Right lung (tissue), 2 donors: ENCODE measurements at regions not wholly inside any gene's neighbourhood (a gene's known extent, or its start where the extent isn't known, plus 50 kb on each side); places are given as distances from the start of the nearest gene placed in this dataset.
"Not testable (repeated sequence)": the region's sequence is repeated elsewhere in the genome, so short reads cannot be mapped to it uniquely, and the experiment has no call there.

Experiments used
- DNase-seq, 2 donors: peaks; one replicate each; pipeline ENCODE4 v3.0.0-alpha.2; 2013

DNA sequence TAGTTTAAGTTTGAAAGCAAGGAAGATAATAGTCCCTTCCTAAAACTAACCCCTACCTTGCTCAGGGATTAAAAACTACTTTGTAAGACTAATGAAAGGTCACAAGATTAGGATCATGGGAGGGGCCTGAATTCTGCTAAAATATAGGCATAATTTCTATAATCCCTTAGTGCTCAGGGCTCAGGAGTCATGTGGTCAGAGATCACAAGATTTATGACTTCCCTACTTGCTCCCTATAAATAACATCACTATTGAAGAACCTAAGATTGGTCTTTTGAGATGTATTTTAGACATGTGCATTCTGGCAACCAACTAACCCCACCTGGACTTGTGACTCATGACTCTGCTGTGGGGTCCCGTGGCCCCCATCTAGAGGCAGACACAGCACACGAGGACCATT, 81.1 kb downstream of the STMND1 start:
- DNase-seq: no peak

DNA sequence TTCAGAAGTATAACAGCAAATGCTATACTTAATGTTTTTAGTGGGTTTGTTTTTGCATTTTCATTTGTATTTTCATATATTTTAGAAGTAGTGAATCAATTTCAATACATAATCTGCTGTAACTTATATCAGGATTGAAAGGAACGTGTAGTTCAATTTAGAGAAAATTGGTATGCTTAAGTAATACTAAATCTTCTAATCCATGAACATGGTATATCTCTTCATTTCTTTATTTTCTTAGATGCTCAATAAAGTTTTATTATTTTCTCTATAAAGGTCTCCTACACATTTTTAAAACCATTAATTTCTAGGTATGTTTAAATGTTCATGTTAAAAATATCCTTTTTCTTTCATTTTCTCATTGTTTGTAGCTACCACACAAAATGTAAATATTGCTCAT, 85.1 kb downstream of the STMND1 start:
- no peak for DNase-seq

- DNase-seq: no peak
These were observed 87.9 kb upstream of the RBM24 start for GRCh38 chr6:17193106-17193775.

DNA sequence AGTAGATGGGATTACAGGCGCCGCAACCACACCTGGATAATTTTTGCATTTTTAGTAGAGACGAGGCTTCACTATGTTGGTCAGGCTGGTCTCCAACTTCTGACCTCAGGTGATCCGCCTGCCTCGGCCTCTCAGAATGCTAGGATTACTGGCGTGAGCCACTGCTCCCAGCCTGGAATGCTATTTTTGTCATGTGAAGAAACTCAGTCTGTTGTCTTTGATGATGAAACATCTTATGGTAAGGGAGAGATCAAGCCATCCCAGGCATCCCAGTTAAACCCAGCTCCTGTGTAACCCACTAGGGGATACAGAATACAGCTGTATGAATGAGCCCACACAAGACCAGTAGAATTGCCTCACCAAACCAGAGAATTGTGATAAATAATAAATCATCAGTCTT, 83.6 kb upstream of the RBM24 start:
- DNase-seq: no peak

GRCh38 chr6:17200395-17200794, 80.8 kb upstream of the RBM24 start:
- DNase-seq: no peak

- DNase-seq: no peak
These were observed 78.6 kb upstream of the RBM24 start for GRCh38 chr6:17202526-17202925.

DNA sequence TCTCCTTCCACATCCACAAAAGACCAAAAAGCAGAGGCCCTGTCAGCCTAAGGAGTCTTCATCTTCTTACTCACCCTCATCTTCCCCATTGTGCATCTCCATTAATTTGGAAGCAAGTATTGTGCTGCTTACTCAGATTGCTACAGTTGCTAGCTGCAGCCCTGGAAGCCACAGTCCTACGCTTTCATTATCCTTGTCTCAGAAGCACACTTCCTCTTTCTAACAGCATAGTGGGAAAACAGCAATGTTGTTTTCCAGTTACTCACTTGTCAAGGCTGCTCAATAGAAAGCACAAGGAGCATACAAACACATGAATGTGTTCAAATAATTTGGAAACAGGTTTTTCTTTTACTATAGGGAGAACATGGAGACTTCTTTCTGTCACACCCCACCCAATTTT, 76.6 kb upstream of the RBM24 start:
- DNase-seq: no peak

- no peak for DNase-seq
These were observed 74.5 kb upstream of the RBM24 start for GRCh38 chr6:17206566-17207072.

- peak; percentile 63 to 66 for DNase-seq
These were observed 73.9 kb upstream of the RBM24 start for GRCh38 chr6:17207281-17207680.

DNA sequence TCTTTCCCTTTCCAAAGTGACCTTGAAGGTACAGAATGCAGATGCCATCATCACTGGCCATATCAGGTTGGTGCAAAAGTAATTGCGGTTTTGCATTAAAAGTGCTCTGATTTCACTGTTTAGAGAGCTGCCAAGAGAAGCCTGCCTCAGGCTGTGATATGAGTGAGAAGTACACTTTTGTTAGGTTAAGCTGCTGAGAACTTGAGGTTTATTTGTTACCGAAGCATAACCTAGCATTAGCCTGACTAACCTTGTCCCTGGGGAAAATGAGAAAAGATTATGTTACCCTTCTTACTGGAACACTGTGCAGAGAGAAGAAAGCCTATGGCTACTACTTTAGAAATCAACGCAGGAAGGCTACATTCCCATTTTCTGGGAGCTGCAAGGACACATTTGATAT, 70.5 kb upstream of the RBM24 start:
- no peak for DNase-seq

- DNase-seq: no peak
These were observed 70.1 kb upstream of the RBM24 start for GRCh38 chr6:17211101-17211500.

DNA sequence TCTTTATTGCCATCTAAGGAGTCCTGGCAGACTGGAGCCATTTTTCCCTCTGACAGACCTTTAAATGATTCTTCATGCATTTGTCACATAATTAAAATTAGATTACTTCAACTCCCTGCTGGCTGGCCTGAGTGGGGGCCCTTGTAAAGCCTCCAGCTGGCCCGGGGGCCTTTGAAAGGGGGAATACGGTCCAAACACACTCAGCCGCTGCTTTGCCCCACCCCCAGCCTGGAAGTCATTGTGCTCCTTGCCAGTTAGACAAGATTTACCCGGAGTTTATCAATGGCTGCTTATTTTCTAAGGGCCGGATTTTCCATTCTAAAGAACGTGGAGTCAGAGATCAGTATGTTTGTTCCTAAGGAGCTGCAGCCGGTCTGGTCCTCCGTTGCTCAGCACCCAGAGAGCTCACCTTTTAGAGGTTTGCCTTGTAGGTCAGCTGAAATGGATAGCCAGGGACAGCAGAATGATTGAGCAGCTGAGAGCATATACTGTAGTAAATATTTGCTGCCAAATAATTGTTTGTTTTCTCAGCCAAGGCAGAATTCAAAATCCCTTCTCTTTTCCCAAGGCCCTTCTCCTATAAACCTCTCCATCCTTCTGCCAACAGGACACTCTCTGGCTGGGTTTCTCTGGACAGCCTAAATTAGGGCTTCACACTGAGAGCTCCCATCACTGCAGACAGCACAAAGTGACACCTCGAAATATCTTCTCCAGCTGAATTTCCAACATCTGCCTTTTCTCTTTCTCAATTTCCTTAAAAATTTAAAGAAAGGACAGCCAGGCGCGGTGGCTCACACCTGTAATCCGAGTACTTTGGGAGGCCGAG, 68.4 kb upstream of the RBM24 start:
- DNase-seq: peak; percentile 92 to 93

- no peak for DNase-seq
These were observed 67.1 kb upstream of the RBM24 start for GRCh38 chr6:17214106-17214505.

DNA sequence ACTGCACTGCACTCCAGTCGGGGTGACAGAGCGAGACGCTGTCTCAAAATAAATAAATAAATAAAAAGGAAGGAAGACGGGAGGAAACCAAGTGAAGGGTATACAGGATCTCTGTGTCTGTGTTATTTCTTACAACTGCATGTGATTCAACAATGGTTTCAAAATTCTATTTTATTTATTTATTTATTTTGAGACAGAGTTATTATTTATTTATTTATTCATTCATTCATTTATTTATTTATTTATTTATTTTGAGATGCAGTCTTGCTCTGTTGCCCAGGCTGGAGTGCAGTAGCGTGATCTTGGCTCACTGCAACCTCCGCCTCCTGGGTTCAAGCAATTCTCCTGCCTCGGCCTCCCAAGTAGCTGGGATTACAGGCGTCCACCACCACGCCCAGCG, 64.2 kb upstream of the RBM24 start:
- not testable (repeated sequence) for DNase-seq

GRCh38 chr6:17218023-17218748, 63.0 kb upstream of the RBM24 start:
- no peak for DNase-seq

GRCh38 chr6:17218749-17219093, 62.4 kb upstream of the RBM24 start:
- no peak for DNase-seq

- DNase-seq: no peak
These were observed 62.1 kb upstream of the RBM24 start for GRCh38 chr6:17219098-17219497.

DNA sequence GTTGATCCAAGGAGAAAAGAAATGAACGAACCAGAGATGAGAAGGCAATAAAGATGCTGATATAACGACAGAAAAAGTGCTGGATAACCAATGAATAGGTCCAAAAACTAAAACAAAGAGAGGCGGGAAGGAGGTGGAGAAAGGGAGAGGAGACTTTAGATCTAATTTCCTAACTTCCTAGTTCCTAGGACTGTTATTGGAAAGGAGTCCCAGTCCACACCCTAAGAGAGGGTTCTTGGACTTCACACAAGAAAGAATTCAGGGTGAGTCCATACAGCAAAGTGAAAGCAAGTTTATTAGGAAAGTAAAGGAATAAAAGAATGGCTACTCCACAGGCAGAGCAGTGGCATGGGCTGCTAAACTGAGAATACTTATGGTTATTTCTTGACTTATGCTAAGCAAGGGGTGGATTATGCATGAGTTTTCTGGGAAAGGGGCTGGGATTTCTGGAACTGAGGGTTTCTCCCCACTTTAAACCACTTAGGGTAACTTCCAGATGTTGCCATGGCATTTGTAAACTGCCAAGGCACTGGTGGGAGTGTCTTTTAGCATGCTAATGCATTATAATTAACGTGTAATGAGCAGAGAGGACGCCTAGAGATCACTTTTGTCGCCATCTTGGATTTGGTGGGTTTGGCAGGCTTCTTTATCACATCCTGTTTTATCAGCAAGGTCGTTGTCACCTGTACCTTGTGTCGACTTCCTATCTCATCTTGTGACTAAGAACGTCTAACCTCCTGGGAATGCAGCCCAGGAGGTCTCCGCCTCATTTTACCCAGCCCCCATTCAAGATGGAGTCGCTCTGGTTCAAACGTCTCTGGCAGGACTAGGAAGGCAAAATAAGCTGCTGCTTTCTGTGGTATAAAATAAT, 60.9 kb upstream of the RBM24 start:
- DNase-seq: no peak

DNA sequence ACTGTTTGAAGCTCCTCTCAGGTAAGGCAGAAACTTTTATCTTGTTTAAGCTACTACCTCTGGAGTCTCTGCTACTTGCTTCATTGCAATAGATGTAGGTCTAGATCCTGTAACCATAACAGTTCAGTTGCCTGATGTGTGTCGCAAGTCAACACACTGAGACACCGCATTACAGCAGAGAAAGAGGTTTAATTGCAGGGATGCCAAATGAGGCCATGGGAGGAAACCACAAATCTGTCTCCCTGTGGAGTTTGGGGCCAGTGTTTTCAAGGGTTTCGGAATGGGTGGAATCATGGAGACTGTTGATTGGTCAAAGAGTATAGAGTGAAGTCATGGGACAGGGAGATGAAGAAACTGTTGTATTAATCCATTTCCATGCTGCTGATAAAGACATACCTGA, 57.1 kb upstream of the RBM24 start:
- no peak for DNase-seq

DNA sequence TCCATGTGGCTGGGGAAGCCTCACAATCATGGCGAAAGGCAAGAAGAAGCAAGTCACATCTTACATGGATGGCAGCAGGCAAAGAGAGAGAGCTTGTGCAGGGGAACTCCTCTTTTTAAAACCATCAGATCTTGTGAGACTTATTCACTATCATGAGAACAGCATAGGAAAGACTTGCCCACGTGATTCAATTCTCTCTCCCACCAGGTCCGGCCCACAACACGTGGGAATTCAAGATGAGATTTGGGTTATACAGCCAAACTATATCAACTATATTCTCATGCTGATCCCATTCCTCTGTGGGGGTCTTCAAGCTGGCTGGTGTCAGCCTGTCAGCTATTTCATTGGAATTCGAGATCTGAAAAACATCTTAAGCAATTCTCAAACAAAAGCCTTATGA, 56.7 kb upstream of the RBM24 start:
- not testable (repeated sequence) for DNase-seq

- peak in 1 of 2 donors; percentile 37 for DNase-seq
These were observed 55.2 kb upstream of the RBM24 start for GRCh38 chr6:17225767-17226630.
